Activated naive CD8-positive, alpha-beta T cell treated with anti-CD3 and anti-CD28 coated beads, Interleukin-2, amount 50 U/mL, for 24 hours (primary cell): ENCODE measurements at regions not wholly inside any gene's neighbourhood (a gene's known extent, or its start where the extent isn't known, plus 50 kb on each side); places are given as distances from the start of the nearest gene placed in this dataset.
"Not testable (repeated sequence)": the region's sequence is repeated elsewhere in the genome, so short reads cannot be mapped to it uniquely, and the experiment has no call there.

Experiments used
- ATAC-seq: fragments of 150-1000 bp; cut with Tn5 transposase; one replicate; pipeline ENCODE4 v1.10.0; 2021
- DNase-seq: peaks from one replicate; pipeline ENCODE4 v3.0.0; 2021
- H3K27ac Mint-ChIP-seq: one replicate; pipeline ENCODE4 v1.8.0; 2021; ENCODE audit warnings: mild to moderate bottlenecking, mixed read lengths
- H3K27me3 Mint-ChIP-seq: one replicate; pipeline ENCODE4 v1.8.0; 2021; ENCODE audit warnings: mixed read lengths
- H3K36me3 Mint-ChIP-seq: one replicate; pipeline ENCODE4 v1.8.0; 2021; ENCODE audit warnings: low read depth, mixed read lengths
- H3K4me1 Mint-ChIP-seq: one replicate; pipeline ENCODE4 v1.8.0; 2021; ENCODE audit warnings: mixed read lengths
- H3K4me3 Mint-ChIP-seq: one replicate; pipeline ENCODE4 v1.8.0; 2021; ENCODE audit warnings: mild to moderate bottlenecking, moderate library complexity, mixed read lengths
- H3K9me3 Mint-ChIP-seq: one replicate; pipeline ENCODE4 v1.8.0; 2021; ENCODE audit warnings: mixed read lengths

- Mint-ChIP-seq H3K9me3 (peaks cover 14% of the 10 kb centered on the region), H3K27me3 (no peaks in the 10 kb centered on the region), H3K27ac (no peak overlapping the region), H3K4me3 (no peak overlapping the region), H3K4me1 (no peaks in the 10 kb centered on the region), H3K36me3 (no peaks in the 10 kb centered on the region)
- no peak for DNase-seq
- no peak for ATAC-seq
Measured at GRCh38 chr2:183458460-183458859, 334.2 kb downstream of the NUP35 start.

GRCh38 chr2:183459466-183459865 is 335.2 kb downstream of the NUP35 start:
- Mint-ChIP-seq H3K4me3 (no peak overlapping the region), H3K27me3 (no peaks in the 10 kb centered on the region), H3K27ac (no peak overlapping the region), H3K36me3 (no peaks in the 10 kb centered on the region), H3K4me1 (no peaks in the 10 kb centered on the region), H3K9me3 (peaks cover 17% of the 10 kb centered on the region)
- ATAC-seq, result no peak
- DNase-seq, result no peak

- Mint-ChIP-seq H3K4me1 (no peaks in the 10 kb centered on the region), H3K36me3 (no peaks in the 10 kb centered on the region), H3K4me3 (no peak overlapping the region), H3K9me3 (peaks cover 13% of the 10 kb centered on the region), H3K27me3 (no peaks in the 10 kb centered on the region), H3K27ac (no peak overlapping the region)
- ATAC-seq (no peak), DNase-seq (no peak)
Measured at GRCh38 chr2:183463821-183464220, 339.6 kb downstream of the NUP35 start.

- H3K27me3 Mint-ChIP-seq, result no peaks in the 10 kb centered on the region
- H3K27ac Mint-ChIP-seq, result no peak overlapping the region
- ATAC-seq (no peak), DNase-seq (no peak)
- peaks cover 19% of the 10 kb centered on the region for H3K9me3 Mint-ChIP-seq
- no peak overlapping the region for H3K4me3 Mint-ChIP-seq
- H3K36me3 Mint-ChIP-seq, result peaks cover 2% of the 10 kb centered on the region
- H3K4me1 Mint-ChIP-seq, result no peaks in the 10 kb centered on the region
Measured at GRCh38 chr2:183465048-183465447, 340.8 kb downstream of the NUP35 start.

- ATAC-seq, result no peak
- Mint-ChIP-seq H3K27ac (no peak overlapping the region), H3K4me3 (no peak overlapping the region), H3K27me3 (no peaks in the 10 kb centered on the region), H3K4me1 (no peaks in the 10 kb centered on the region), H3K36me3 (peaks cover 1% of the 10 kb centered on the region), H3K9me3 (peaks cover 14% of the 10 kb centered on the region)
- DNase-seq, result no peak
Measured at GRCh38 chr2:183474912-183475695, 350.9 kb downstream of the NUP35 start.

- Mint-ChIP-seq H3K36me3 (no peaks in the 10 kb centered on the region), H3K27ac (no peak overlapping the region), H3K4me1 (no peaks in the 10 kb centered on the region), H3K4me3 (no peak overlapping the region), H3K9me3 (peaks cover 7% of the 10 kb centered on the region), H3K27me3 (no peaks in the 10 kb centered on the region)
- no peak for DNase-seq
- no peak for ATAC-seq
Measured at GRCh38 chr2:183476490-183476889, 352.2 kb downstream of the NUP35 start.

GRCh38 chr2:183477296-183477695 is 353.1 kb downstream of the NUP35 start:
- H3K4me1 Mint-ChIP-seq, result no peaks in the 10 kb centered on the region
- no peaks in the 10 kb centered on the region for H3K36me3 Mint-ChIP-seq
- no peak overlapping the region for H3K27ac Mint-ChIP-seq
- H3K27me3 Mint-ChIP-seq, result no peaks in the 10 kb centered on the region
- ATAC-seq, result no peak
- H3K4me3 Mint-ChIP-seq, result no peak overlapping the region
- peaks cover 7% of the 10 kb centered on the region for H3K9me3 Mint-ChIP-seq
- no peak for DNase-seq

GRCh38 chr2:183478941-183479595 is 354.8 kb downstream of the NUP35 start:
- not testable (repeated sequence) for DNase-seq, H3K9me3 Mint-ChIP-seq, H3K4me1 Mint-ChIP-seq, ATAC-seq, H3K4me3 Mint-ChIP-seq, H3K36me3 Mint-ChIP-seq, H3K27me3 Mint-ChIP-seq, H3K27ac Mint-ChIP-seq

GRCh38 chr2:183487326-183487725 is 363.1 kb downstream of the NUP35 start:
- H3K27ac Mint-ChIP-seq, result no peak overlapping the region
- H3K36me3 Mint-ChIP-seq, result no peaks in the 10 kb centered on the region
- no peaks in the 10 kb centered on the region for H3K4me1 Mint-ChIP-seq
- no peaks in the 10 kb centered on the region for H3K27me3 Mint-ChIP-seq
- H3K4me3 Mint-ChIP-seq, result no peak overlapping the region
- ATAC-seq (no peak), DNase-seq (no peak)
- H3K9me3 Mint-ChIP-seq, result no peaks in the 10 kb centered on the region

GRCh38 chr2:183488421-183488820 is 364.2 kb downstream of the NUP35 start:
- H3K4me1 Mint-ChIP-seq, result no peaks in the 10 kb centered on the region
- no peaks in the 10 kb centered on the region for H3K9me3 Mint-ChIP-seq
- DNase-seq, result no peak
- H3K27ac Mint-ChIP-seq, result no peak overlapping the region
- ATAC-seq, result no peak
- H3K27me3 Mint-ChIP-seq, result no peaks in the 10 kb centered on the region
- no peaks in the 10 kb centered on the region for H3K36me3 Mint-ChIP-seq
- no peak overlapping the region for H3K4me3 Mint-ChIP-seq

GRCh38 chr2:183490489-183490888 is 366.2 kb downstream of the NUP35 start:
- no peak overlapping the region for H3K4me3 Mint-ChIP-seq
- no peak for DNase-seq
- H3K27me3 Mint-ChIP-seq, result no peaks in the 10 kb centered on the region
- H3K9me3 Mint-ChIP-seq, result no peaks in the 10 kb centered on the region
- no peaks in the 10 kb centered on the region for H3K4me1 Mint-ChIP-seq
- H3K36me3 Mint-ChIP-seq, result no peaks in the 10 kb centered on the region
- no peak for ATAC-seq
- no peak overlapping the region for H3K27ac Mint-ChIP-seq

- Mint-ChIP-seq H3K4me3 (no peak overlapping the region), H3K27me3 (no peaks in the 10 kb centered on the region), H3K36me3 (no peaks in the 10 kb centered on the region), H3K9me3 (no peaks in the 10 kb centered on the region), H3K4me1 (no peaks in the 10 kb centered on the region), H3K27ac (no peak overlapping the region)
- ATAC-seq, result no peak
- DNase-seq, result no peak
Measured at GRCh38 chr2:183490914-183491313, 366.7 kb downstream of the NUP35 start.

GRCh38 chr2:183493040-183493439 is 368.8 kb downstream of the NUP35 start:
- DNase-seq (no peak), ATAC-seq (no peak)
- Mint-ChIP-seq H3K4me1 (no peaks in the 10 kb centered on the region), H3K9me3 (no peaks in the 10 kb centered on the region), H3K36me3 (no peaks in the 10 kb centered on the region), H3K27ac (no peak overlapping the region), H3K27me3 (no peaks in the 10 kb centered on the region), H3K4me3 (no peak overlapping the region)

GRCh38 chr2:183495079-183495478 is 370.8 kb downstream of the NUP35 start:
- no peaks in the 10 kb centered on the region for H3K27me3 Mint-ChIP-seq
- no peak for DNase-seq
- H3K9me3 Mint-ChIP-seq, result no peaks in the 10 kb centered on the region
- H3K4me3 Mint-ChIP-seq, result no peak overlapping the region
- no peak overlapping the region for H3K27ac Mint-ChIP-seq
- no peaks in the 10 kb centered on the region for H3K4me1 Mint-ChIP-seq
- no peaks in the 10 kb centered on the region for H3K36me3 Mint-ChIP-seq
- ATAC-seq, result no peak

- no peak for DNase-seq
- ATAC-seq, result no peak
- no peaks in the 10 kb centered on the region for H3K9me3 Mint-ChIP-seq
- H3K27me3 Mint-ChIP-seq, result no peaks in the 10 kb centered on the region
- H3K4me3 Mint-ChIP-seq, result no peak overlapping the region
- no peaks in the 10 kb centered on the region for H3K4me1 Mint-ChIP-seq
- H3K36me3 Mint-ChIP-seq, result no peaks in the 10 kb centered on the region
- H3K27ac Mint-ChIP-seq, result no peak overlapping the region
Measured at GRCh38 chr2:183495589-183496267, 371.5 kb downstream of the NUP35 start.
